KMS-11 (cell line): ENCODE measurements at regions not wholly inside any gene's neighbourhood (a gene's known extent, or its start where the extent isn't known, plus 50 kb on each side); places are given as distances from the start of the nearest gene placed in this dataset.

Experiments used
- H2AFZ ChIP-seq: fragments of 200-600 bp; sonication (generic); 2 replicates; pipeline ENCODE4 v1.6.1; 2016; ENCODE audit warnings: antibody characterized with exemption, mixed run types, low read depth
- H3K27ac ChIP-seq: fragments of 200-600 bp; sonication (generic); 2 replicates; pipeline ENCODE4 v1.6.1; 2016; ENCODE audit warnings: mild to moderate bottlenecking, mixed run types
- H3K27me3 ChIP-seq: fragments of 200-600 bp; sonication (generic); 2 replicates; pipeline ENCODE4 v1.6.1; 2017; ENCODE audit warnings: mild to moderate bottlenecking, low read depth, mixed run types, moderate library complexity; ENCODE audit not compliant: insufficient read depth
- H3K36me3 ChIP-seq: fragments of 200-600 bp; sonication (generic); 2 replicates; pipeline ENCODE4 v1.6.1; 2017; ENCODE audit warnings: mild to moderate bottlenecking, mixed run types; ENCODE audit not compliant: insufficient read depth
- H3K4me1 ChIP-seq: fragments of 200-600 bp; sonication (generic); 2 replicates; pipeline ENCODE4 v1.6.1; 2016; ENCODE audit warnings: mild to moderate bottlenecking, low read depth, mixed run types; ENCODE audit not compliant: poor library complexity, severe bottlenecking
- H3K4me2 ChIP-seq: fragments of 200-600 bp; sonication (generic); 2 replicates; pipeline ENCODE4 v1.7.0; 2016; ENCODE audit warnings: mild to moderate bottlenecking, mixed run types
- H3K4me3 ChIP-seq: fragments of 200-600 bp; sonication (generic); IDR thresholded peaks from 2 replicates; pipeline ENCODE4 v1.6.1; 2017; ENCODE audit warnings: low read depth, low read length, mixed read lengths; ENCODE audit not compliant: insufficient read depth
- H3K79me2 ChIP-seq: fragments of 200-600 bp; sonication (generic); 2 replicates; pipeline ENCODE4 v1.6.1; 2016; ENCODE audit warnings: low read depth, mixed run types; ENCODE audit not compliant: insufficient read depth
- H3K9ac ChIP-seq: fragments of 200-600 bp; sonication (generic); 2 replicates; pipeline ENCODE4 v1.6.1; 2016; ENCODE audit warnings: mild to moderate bottlenecking, mixed run types
- H4K20me1 ChIP-seq: fragments of 200-600 bp; sonication (generic); 2 replicates; pipeline ENCODE4 v1.6.1; 2016; ENCODE audit warnings: mild to moderate bottlenecking, mixed run types; ENCODE audit not compliant: insufficient read depth
- TF ChIP-seq, protein P1 (sequence below): fragments of 200-600 bp; sonication (generic); conservative IDR thresholded peaks from 2 replicates; pipeline ENCODE4 v1.6.1; 2017; ENCODE audit warnings: low read depth, mild to moderate bottlenecking, antibody characterized with exemption, low read length, moderate library complexity, mixed read lengths

DNA sequence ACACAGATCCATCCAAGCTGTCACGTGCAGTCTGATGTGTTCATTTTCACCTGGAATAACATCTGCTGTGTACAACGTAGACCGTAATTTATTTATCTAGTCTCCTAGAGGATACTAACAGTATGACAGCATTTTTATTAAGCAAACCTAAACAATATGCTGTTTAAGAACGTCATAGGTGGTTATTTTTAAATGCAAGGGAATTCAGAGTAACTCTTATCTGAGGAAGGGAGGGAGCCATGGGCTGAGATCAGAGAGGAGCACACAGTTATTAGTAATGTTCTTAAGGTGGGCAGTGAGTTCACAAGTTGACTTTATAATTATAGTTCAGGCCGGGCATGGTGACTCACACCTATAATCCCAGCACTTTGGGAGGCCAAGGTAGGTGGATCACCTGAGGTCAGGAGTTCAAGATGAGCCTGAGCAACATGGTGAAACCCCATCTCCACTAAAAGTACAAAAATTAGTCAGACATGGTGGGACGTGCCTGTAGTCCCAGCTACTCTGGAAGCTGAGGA lies 193.6 kb downstream of the UACA start:
- Histone ChIP-seq H3K27me3 (no peaks in the 10 kb centered on the region), H4K20me1 (no peaks in the 10 kb centered on the region), H3K4me2 (no peak overlapping the region), H2AFZ (no peak overlapping the region), H3K27ac (no peak overlapping the region), H3K4me1 (no peaks in the 10 kb centered on the region), H3K36me3 (no peaks in the 10 kb centered on the region), H3K79me2 (no peaks in the 10 kb centered on the region), H3K4me3 (no peak overlapping the region), H3K9ac (no peak overlapping the region)
- TF ChIP-seq, protein P1, sequence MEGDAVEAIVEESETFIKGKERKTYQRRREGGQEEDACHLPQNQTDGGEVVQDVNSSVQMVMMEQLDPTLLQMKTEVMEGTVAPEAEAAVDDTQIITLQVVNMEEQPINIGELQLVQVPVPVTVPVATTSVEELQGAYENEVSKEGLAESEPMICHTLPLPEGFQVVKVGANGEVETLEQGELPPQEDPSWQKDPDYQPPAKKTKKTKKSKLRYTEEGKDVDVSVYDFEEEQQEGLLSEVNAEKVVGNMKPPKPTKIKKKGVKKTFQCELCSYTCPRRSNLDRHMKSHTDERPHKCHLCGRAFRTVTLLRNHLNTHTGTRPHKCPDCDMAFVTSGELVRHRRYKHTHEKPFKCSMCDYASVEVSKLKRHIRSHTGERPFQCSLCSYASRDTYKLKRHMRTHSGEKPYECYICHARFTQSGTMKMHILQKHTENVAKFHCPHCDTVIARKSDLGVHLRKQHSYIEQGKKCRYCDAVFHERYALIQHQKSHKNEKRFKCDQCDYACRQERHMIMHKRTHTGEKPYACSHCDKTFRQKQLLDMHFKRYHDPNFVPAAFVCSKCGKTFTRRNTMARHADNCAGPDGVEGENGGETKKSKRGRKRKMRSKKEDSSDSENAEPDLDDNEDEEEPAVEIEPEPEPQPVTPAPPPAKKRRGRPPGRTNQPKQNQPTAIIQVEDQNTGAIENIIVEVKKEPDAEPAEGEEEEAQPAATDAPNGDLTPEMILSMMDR, result no peak

DNA sequence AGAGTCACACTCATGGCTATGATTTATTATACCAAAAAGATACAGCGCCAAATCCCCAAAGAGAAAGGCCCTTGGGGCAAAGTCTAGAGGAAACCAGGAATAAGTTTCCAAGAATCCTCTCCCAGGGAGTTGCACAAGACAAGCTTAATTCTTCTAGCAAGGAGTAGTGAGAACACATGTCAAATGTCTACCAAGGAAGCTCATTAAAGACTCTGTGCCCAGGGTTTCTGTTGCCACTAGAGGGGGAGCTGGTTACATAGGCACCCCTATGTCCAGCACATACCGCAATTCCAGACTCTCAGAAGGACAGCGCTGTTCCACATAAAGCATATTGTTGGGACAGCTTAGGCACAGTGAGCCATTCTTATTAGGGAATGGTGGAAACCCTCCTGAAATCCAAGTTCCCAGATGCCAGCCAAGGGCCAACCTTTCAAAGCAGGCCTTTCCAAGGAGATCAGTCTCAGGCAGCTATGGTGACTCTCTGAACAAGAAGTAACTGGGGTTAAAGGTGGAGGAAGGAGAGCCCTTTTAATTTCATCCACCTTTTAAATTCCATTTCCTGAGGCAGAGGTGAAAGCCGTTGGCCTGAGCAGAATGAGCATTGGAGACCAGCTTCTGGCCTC lies 194.2 kb downstream of the UACA start:
- no peaks in the 10 kb centered on the region for H3K27me3 ChIP-seq
- no peak overlapping the region for H3K27ac ChIP-seq
- no peak overlapping the region for H2AFZ ChIP-seq
- no peak overlapping the region for H3K9ac ChIP-seq
- no peaks in the 10 kb centered on the region for H3K79me2 ChIP-seq
- TF ChIP-seq, protein P1, result no peak
- H3K4me2 ChIP-seq, result no peak overlapping the region
- H4K20me1 ChIP-seq, result no peaks in the 10 kb centered on the region
- H3K4me3 ChIP-seq, result no peak overlapping the region
- H3K36me3 ChIP-seq, result no peaks in the 10 kb centered on the region
- no peaks in the 10 kb centered on the region for H3K4me1 ChIP-seq

GRCh38 chr15:70566989-70567388 lies 196.4 kb downstream of the UACA start:
- Histone ChIP-seq H2AFZ (no peak overlapping the region), H3K79me2 (no peaks in the 10 kb centered on the region), H3K4me3 (no peak overlapping the region), H3K4me2 (no peak overlapping the region), H3K9ac (no peak overlapping the region), H3K36me3 (no peaks in the 10 kb centered on the region), H3K27ac (no peak overlapping the region), H3K4me1 (no peaks in the 10 kb centered on the region), H3K27me3 (no peaks in the 10 kb centered on the region), H4K20me1 (no peaks in the 10 kb centered on the region)
- TF ChIP-seq, protein P1, result no peak

DNA sequence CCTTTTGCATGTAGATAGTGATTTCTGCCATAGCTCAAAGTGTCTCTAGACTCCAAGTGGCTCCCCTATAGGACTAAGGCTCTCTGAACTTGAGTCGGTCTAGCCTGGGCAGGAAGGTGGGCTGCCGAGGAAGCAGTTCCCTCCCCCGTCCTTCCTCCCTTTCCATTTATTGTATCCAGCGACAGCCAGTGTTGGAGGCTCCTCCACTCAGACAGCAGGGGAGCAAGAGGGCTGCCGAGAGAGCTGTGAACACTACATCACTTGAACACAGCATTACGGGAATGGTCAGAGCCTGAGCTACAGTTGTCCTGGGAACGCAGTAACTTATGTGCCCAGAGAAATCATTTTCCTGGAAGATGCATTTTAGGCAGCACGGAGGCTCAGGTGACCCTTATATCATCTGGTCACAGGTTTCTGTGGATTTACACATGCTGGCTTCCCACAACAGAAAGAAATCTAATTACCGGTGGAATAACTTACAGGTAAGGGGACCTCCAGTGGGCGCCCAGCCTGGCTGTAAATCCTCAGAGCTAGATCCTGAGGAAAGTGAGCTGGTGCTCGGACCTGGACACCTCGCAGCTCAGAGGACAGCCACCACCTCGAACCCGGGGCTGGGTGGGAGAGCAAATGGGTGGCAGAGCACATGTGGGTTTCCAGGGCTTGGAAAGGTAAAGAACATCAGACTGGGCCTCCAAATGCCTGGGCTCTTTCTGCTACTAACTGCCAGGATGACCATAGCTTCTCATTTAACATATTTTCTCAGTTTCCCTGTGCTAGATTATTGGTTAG lies 197.1 kb downstream of the UACA start:
- Histone ChIP-seq H3K9ac (no peak overlapping the region), H3K27ac (no peak overlapping the region), H3K27me3 (no peaks in the 10 kb centered on the region), H4K20me1 (no peaks in the 10 kb centered on the region), H2AFZ (no peak overlapping the region), H3K4me1 (no peaks in the 10 kb centered on the region), H3K4me3 (no peak overlapping the region), H3K79me2 (no peaks in the 10 kb centered on the region), H3K36me3 (no peaks in the 10 kb centered on the region), H3K4me2 (no peak overlapping the region)
- TF ChIP-seq, protein P1, result no peak
